B cell (primary cell): ENCODE measurements at regions not wholly inside any gene's neighbourhood (a gene's known extent, or its start where the extent isn't known, plus 50 kb on each side); places are given as distances from the start of the nearest gene placed in this dataset.

Source experiments
- EZH2 ChIP-seq: IDR thresholded peaks from 2 replicates; pipeline ENCODE4 v1.6.1; 2012; ENCODE audit warnings: borderline replicate concordance, low read depth, mild to moderate bottlenecking, moderate library complexity, low read length; ENCODE audit not compliant: insufficient read depth, poor library complexity, severe bottlenecking
- TF ChIP-seq, protein P1 (sequence below): fragments of 200-600 bp; IDR thresholded peaks from one replicate; pipeline ENCODE4 v1.8.0; 2022; ENCODE audit warnings: antibody characterized with exemption, mild to moderate bottlenecking

DNA sequence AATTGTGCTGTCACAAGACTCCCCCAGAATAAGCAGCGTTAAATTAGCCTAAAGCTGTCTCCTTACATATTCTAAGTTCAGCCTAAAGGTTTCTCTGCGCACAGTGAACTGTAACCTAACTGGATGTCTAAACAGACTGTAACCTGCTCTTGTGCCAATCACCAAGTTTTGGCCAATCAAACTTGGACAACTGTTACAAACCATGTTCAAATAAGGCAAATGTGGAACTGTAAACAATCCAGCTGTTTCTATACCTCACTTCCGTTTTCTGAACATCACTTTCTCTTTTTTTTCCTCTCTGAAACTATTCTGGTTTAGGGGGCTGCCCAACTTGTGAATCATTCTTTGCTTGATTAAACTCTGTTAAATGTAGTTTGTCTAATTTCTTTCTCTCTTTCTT lies 252.2 kb upstream of the HABP2 start:
- TF ChIP-seq, protein P1, sequence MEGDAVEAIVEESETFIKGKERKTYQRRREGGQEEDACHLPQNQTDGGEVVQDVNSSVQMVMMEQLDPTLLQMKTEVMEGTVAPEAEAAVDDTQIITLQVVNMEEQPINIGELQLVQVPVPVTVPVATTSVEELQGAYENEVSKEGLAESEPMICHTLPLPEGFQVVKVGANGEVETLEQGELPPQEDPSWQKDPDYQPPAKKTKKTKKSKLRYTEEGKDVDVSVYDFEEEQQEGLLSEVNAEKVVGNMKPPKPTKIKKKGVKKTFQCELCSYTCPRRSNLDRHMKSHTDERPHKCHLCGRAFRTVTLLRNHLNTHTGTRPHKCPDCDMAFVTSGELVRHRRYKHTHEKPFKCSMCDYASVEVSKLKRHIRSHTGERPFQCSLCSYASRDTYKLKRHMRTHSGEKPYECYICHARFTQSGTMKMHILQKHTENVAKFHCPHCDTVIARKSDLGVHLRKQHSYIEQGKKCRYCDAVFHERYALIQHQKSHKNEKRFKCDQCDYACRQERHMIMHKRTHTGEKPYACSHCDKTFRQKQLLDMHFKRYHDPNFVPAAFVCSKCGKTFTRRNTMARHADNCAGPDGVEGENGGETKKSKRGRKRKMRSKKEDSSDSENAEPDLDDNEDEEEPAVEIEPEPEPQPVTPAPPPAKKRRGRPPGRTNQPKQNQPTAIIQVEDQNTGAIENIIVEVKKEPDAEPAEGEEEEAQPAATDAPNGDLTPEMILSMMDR = no peak
- TF ChIP-seq EZH2 = no peak
